ENCODE measurements at regions not wholly inside any gene's neighbourhood (a gene's known extent, or its start where the extent isn't known, plus 50 kb on each side); places are given as distances from the start of the nearest gene placed in this dataset.

- Histone ChIP-seq H3K36me3 (ENCODE audit: control insufficient read depth in 2 of 3, insufficient read depth in 3 of 3, low read length in 3 of 3) (no peaks in the 10 kb centered on the region), H3K4me1 (ENCODE audit: control insufficient read depth in 2 of 3, insufficient read depth in 2 of 3, low read depth in 1 of 3, low read length in 3 of 3) (no peaks in the 10 kb centered on the region), H3K27ac (ENCODE audit: low read depth in 2 of 2, low read length in 2 of 2) (no peak overlapping the region), H3K9ac (ENCODE audit: low read length in 3 of 3) (no peak overlapping the region), H3K4me3 (ENCODE audit: low read length in 3 of 3) (no peak overlapping the region), H3K9me3 (ENCODE audit: control insufficient read depth in 2 of 3, insufficient read depth in 1 of 3, low read length in 3 of 3) (no peaks in the 10 kb centered on the region), H3K27me3 (ENCODE audit: control insufficient read depth, insufficient read depth, low read length) (no peaks in the 10 kb centered on the region)
- DNase-seq (no peak), FAIRE-seq (no peak)
- TF ChIP-seq CTCF (IDR thresholded peaks at IDR 0.05; ENCODE audit: borderline replicate concordance, extremely low read depth, insufficient read depth), result no peak
- intact Hi-C loops (cut with DNase I), result no loop called here
These were observed 967.7 kb upstream of the AMELY start for GRCh38 chrY:7879245-7879644.

- TF ChIP-seq CTCF (IDR thresholded peaks at IDR 0.05; ENCODE audit: borderline replicate concordance, extremely low read depth, insufficient read depth), result no peak
- intact Hi-C loops (cut with DNase I), result no loop called here
- H3K27me3 ChIP-seq (ENCODE audit: control insufficient read depth, insufficient read depth, low read length), result no peaks in the 10 kb centered on the region
- FAIRE-seq, result no peak
- no peaks in the 10 kb centered on the region for H3K4me1 ChIP-seq (ENCODE audit: control insufficient read depth in 2 of 3, insufficient read depth in 2 of 3, low read depth in 1 of 3, low read length in 3 of 3)
- H3K27ac ChIP-seq (ENCODE audit: low read depth in 2 of 2, low read length in 2 of 2), result no peak overlapping the region
- H3K36me3 ChIP-seq (ENCODE audit: control insufficient read depth in 2 of 3, insufficient read depth in 3 of 3, low read length in 3 of 3), result no peaks in the 10 kb centered on the region
- H3K4me3 ChIP-seq (ENCODE audit: low read length in 3 of 3), result no peak overlapping the region
- DNase-seq, result no peak
- H3K9me3 ChIP-seq (ENCODE audit: control insufficient read depth in 2 of 3, insufficient read depth in 1 of 3, low read length in 3 of 3), result no peaks in the 10 kb centered on the region
- H3K9ac ChIP-seq (ENCODE audit: low read length in 3 of 3), result no peak overlapping the region
These were observed 967.2 kb upstream of the AMELY start for GRCh38 chrY:7878719-7879118.

GRCh38 chrY:7877458-7877857 is 965.9 kb upstream of the AMELY start:
- no peaks in the 10 kb centered on the region for H3K4me1 ChIP-seq (ENCODE audit: control insufficient read depth in 2 of 3, insufficient read depth in 2 of 3, low read depth in 1 of 3, low read length in 3 of 3)
- no peak overlapping the region for H3K27ac ChIP-seq (ENCODE audit: low read depth in 2 of 2, low read length in 2 of 2)
- DNase-seq, result no peak
- TF ChIP-seq CTCF (IDR thresholded peaks at IDR 0.05; ENCODE audit: borderline replicate concordance, extremely low read depth, insufficient read depth), result no peak
- H3K9ac ChIP-seq (ENCODE audit: low read length in 3 of 3), result no peak overlapping the region
- H3K36me3 ChIP-seq (ENCODE audit: control insufficient read depth in 2 of 3, insufficient read depth in 3 of 3, low read length in 3 of 3), result no peaks in the 10 kb centered on the region
- H3K4me3 ChIP-seq (ENCODE audit: low read length in 3 of 3), result no peak overlapping the region
- no peak for FAIRE-seq
- no peaks in the 10 kb centered on the region for H3K9me3 ChIP-seq (ENCODE audit: control insufficient read depth in 2 of 3, insufficient read depth in 1 of 3, low read length in 3 of 3)
- intact Hi-C loops (cut with DNase I), result no loop called here
- H3K27me3 ChIP-seq (ENCODE audit: control insufficient read depth, insufficient read depth, low read length), result no peaks in the 10 kb centered on the region

- H3K9ac ChIP-seq (ENCODE audit: low read length in 3 of 3), result no peak overlapping the region
- intact Hi-C loops (cut with DNase I), result no loop called here
- H3K4me3 ChIP-seq (ENCODE audit: low read length in 3 of 3), result no peak overlapping the region
- no peaks in the 10 kb centered on the region for H3K9me3 ChIP-seq (ENCODE audit: control insufficient read depth in 2 of 3, insufficient read depth in 1 of 3, low read length in 3 of 3)
- peak in 1 of 5 donors; percentile 43 for DNase-seq
- no peaks in the 10 kb centered on the region for H3K27me3 ChIP-seq (ENCODE audit: control insufficient read depth, insufficient read depth, low read length)
- no peak for TF ChIP-seq CTCF (IDR thresholded peaks at IDR 0.05; ENCODE audit: borderline replicate concordance, extremely low read depth, insufficient read depth)
- no peaks in the 10 kb centered on the region for H3K4me1 ChIP-seq (ENCODE audit: control insufficient read depth in 2 of 3, insufficient read depth in 2 of 3, low read depth in 1 of 3, low read length in 3 of 3)
- H3K27ac ChIP-seq (ENCODE audit: low read depth in 2 of 2, low read length in 2 of 2), result no peak overlapping the region
- H3K36me3 ChIP-seq (ENCODE audit: control insufficient read depth in 2 of 3, insufficient read depth in 3 of 3, low read length in 3 of 3), result no peaks in the 10 kb centered on the region
- no peak for FAIRE-seq
These were observed 962.5 kb upstream of the AMELY start for GRCh38 chrY:7874080-7874479.
